GM12891 (cell line): ENCODE measurements at regions not wholly inside any gene's neighbourhood (a gene's known extent, or its start where the extent isn't known, plus 50 kb on each side); places are given as distances from the start of the nearest gene placed in this dataset.

Experiments used
- DNase-seq: peaks from one replicate; pipeline ENCODE4 v3.0.0; 2011; ENCODE audit warnings: low spot score; ENCODE audit not compliant: insufficient read length
- FAIRE-seq: peaks from 2 replicates; lab custom pipeline; 2011; peaks lifted over from hg19 to GRCh38; lab: Jason Lieb, UNC
- PAX5 ChIP-seq: IDR thresholded peaks from 2 replicates; pipeline ENCODE4 v1.6.1; 2011; ENCODE audit warnings: low read length, moderate library complexity, mild to moderate bottlenecking; ENCODE audit not compliant: insufficient read depth, severe bottlenecking
- POLR2A ChIP-seq: IDR thresholded peaks from 2 replicates; pipeline ENCODE4 v1.6.1; 2011; ENCODE audit warnings: low read depth, low read length, control low read depth
- POLR2AphosphoS5 ChIP-seq: IDR thresholded peaks from 2 replicates; pipeline ENCODE4 v1.6.1; 2011; ENCODE audit warnings: low read depth, low read length, control low read depth
- POU2F2 ChIP-seq: IDR thresholded peaks from 2 replicates; pipeline ENCODE4 v1.6.1; 2011; ENCODE audit warnings: low read depth, mild to moderate bottlenecking, control low read depth, low read length, moderate library complexity
- SPI1 ChIP-seq: IDR thresholded peaks from 2 replicates; pipeline ENCODE4 v1.6.1; 2011; ENCODE audit warnings: low read depth, low read length, control low read depth
- TAF1 ChIP-seq: IDR thresholded peaks from 2 replicates; pipeline ENCODE4 v1.6.1; 2011; ENCODE audit warnings: low read depth, low read length, control low read depth

GRCh38 chr3:104610730-104611652 is 755.7 kb upstream of the ALCAM start:
- FAIRE-seq (no peak), DNase-seq (no peak)
- no peak for TF ChIP-seq TAF1
- TF ChIP-seq POLR2AphosphoS5: no peak
- no peak for TF ChIP-seq POU2F2
- no peak for TF ChIP-seq PAX5
- TF ChIP-seq SPI1: no peak
- TF ChIP-seq POLR2A: no peak

- TF ChIP-seq POU2F2: no peak
- no peak for TF ChIP-seq POLR2A
- no peak for TF ChIP-seq POLR2AphosphoS5
- TF ChIP-seq PAX5: no peak
- no peak for TF ChIP-seq TAF1
- no peak for TF ChIP-seq SPI1
- FAIRE-seq (no peak), DNase-seq (no peak)
These were observed 754.5 kb upstream of the ALCAM start for GRCh38 chr3:104612218-104612617.

GRCh38 chr3:104614564-104614963 is 752.1 kb upstream of the ALCAM start:
- FAIRE-seq: no peak
- no peak for TF ChIP-seq SPI1
- DNase-seq: no peak

- FAIRE-seq (peak; percentile 13), DNase-seq (peak; percentile 3)
- TF ChIP-seq TAF1: no peak
- no peak for TF ChIP-seq PAX5
- TF ChIP-seq POLR2AphosphoS5: no peak
- TF ChIP-seq POLR2A: no peak
- no peak for TF ChIP-seq POU2F2
- TF ChIP-seq SPI1: no peak
These were observed 738.4 kb upstream of the ALCAM start for GRCh38 chr3:104628185-104628789.

GRCh38 chr3:104629038-104629437 is 737.7 kb upstream of the ALCAM start:
- TF ChIP-seq PAX5 (no peak), TAF1 (no peak), POLR2A (no peak), POU2F2 (no peak), POLR2AphosphoS5 (no peak), SPI1 (no peak)
- no peak for DNase-seq
- FAIRE-seq: no peak

GRCh38 chr3:104631254-104631653 is 735.5 kb upstream of the ALCAM start:
- DNase-seq: no peak
- FAIRE-seq: no peak
- TF ChIP-seq PAX5 (no peak), POU2F2 (no peak), POLR2AphosphoS5 (no peak)

- TF ChIP-seq SPI1 (no peak), POU2F2 (no peak), POLR2AphosphoS5 (no peak), PAX5 (no peak), POLR2A (no peak), TAF1 (no peak)
- FAIRE-seq: no peak
- DNase-seq: no peak
These were observed 734.2 kb upstream of the ALCAM start for GRCh38 chr3:104632521-104632920.

GRCh38 chr3:104632947-104633346 is 733.8 kb upstream of the ALCAM start:
- no peak for DNase-seq
- no peak for FAIRE-seq
- TF ChIP-seq TAF1: no peak

- FAIRE-seq (no peak), DNase-seq (no peak)
These were observed 730.7 kb upstream of the ALCAM start for GRCh38 chr3:104635872-104636580.

GRCh38 chr3:104642827-104643226 is 723.9 kb upstream of the ALCAM start:
- FAIRE-seq (no peak), DNase-seq (no peak)
- TF ChIP-seq SPI1: no peak
- no peak for TF ChIP-seq POLR2AphosphoS5
- no peak for TF ChIP-seq POLR2A
- no peak for TF ChIP-seq PAX5
- TF ChIP-seq POU2F2: no peak
- no peak for TF ChIP-seq TAF1

More at GRCh38 chr3:104635872-104636580, 730.7 kb upstream of the ALCAM start:
- TF ChIP-seq POLR2A: no peak
- no peak for TF ChIP-seq POU2F2
- TF ChIP-seq POLR2AphosphoS5: no peak
- no peak for TF ChIP-seq PAX5
- no peak for TF ChIP-seq SPI1
- TF ChIP-seq TAF1: no peak

GRCh38 chr3:104646196-104646595 is 720.5 kb upstream of the ALCAM start:
- FAIRE-seq: no peak
- TF ChIP-seq SPI1 (no peak), POU2F2 (no peak), POLR2AphosphoS5 (no peak), TAF1 (no peak), PAX5 (no peak), POLR2A (no peak)
- DNase-seq: no peak

- no peak for FAIRE-seq
- TF ChIP-seq POU2F2 (no peak), POLR2AphosphoS5 (no peak), PAX5 (no peak), SPI1 (no peak), TAF1 (no peak), POLR2A (no peak)
- no peak for DNase-seq
These were observed 717.9 kb upstream of the ALCAM start for GRCh38 chr3:104648823-104649222.
